ENCODE measurements at regions not wholly inside any gene's neighbourhood (a gene's known extent, or its start where the extent isn't known, plus 50 kb on each side); places are given as distances from the start of the nearest gene placed in this dataset.
"Not testable (repeated sequence)": the region's sequence is repeated elsewhere in the genome, so short reads cannot be mapped to it uniquely, and the experiment has no call there.

DNA sequence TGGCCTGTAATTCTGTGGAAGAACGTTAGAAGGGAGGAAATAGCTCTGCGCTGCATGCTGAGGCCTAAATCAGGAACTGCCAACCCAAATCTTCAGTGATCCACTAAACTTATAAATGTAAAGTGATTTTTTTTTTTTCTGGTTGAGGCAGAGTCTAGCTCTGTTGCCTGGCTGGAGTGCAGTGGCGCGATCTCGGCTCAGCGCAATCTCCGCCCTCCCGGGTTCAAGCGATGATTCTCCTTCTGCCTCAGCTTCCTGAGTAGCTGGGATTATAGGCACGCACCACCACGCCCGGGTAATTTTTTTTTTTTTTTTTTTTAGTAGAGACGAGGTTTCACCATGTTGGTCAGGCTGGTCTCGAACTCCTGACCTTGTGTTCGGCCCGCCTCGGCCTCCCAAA, 717.4 kb upstream of the FAM174A start:
- no peak for DNase-seq
- Mint-ChIP-seq H3K36me3 (no peaks in the 10 kb centered on the region), H3K27me3 (no peaks in the 10 kb centered on the region), H3K4me1 (no peaks in the 10 kb centered on the region), H3K4me3 (no peak overlapping the region), H3K9me3 (peaks cover 0 to 4% (median 0%) of the 10 kb centered on the region in 7 donors), H3K27ac (no peak overlapping the region)
- no peak for ATAC-seq (ENCODE audit: low read depth in 2 of 2)

DNA sequence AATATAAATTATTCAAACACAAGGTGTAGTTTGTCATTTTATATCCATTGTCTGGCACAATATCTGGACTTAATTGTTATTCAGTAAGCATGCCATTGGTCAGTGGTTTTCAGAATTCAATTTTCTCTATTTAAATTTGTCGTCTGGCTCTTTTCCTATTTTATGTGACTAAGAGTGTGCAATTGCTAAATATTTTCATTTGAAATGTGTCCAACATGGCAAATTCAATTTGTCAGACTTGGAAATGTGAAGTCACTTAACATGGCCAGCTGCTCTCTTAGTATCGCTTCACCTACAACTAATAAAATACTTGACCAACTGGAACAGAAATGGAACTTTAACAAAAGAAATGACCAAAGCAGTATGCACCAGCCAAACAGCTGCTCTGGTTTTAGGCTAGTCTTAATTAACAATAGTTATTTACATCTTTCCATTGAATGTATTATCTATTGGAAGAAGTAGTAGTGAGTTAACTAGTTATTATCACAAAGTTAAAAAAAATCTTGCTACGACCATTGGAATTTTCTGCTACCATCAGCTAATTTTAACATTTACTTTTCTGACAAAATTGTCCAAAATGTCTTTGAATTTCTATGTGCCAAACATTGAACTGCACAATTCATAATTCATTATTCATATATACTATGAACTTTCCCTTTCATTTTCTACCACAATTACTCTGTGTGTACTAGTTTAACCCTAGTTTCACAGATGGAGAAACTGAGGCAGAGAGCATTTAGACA, 720.7 kb upstream of the FAM174A start:
- H3K27me3 Mint-ChIP-seq: no peaks in the 10 kb centered on the region
- H3K9me3 Mint-ChIP-seq: peaks cover 0 to 4% (median 0%) of the 10 kb centered on the region in 7 donors
- no peaks in the 10 kb centered on the region for H3K36me3 Mint-ChIP-seq
- no peaks in the 10 kb centered on the region for H3K4me1 Mint-ChIP-seq
- DNase-seq: no peak
- no peak overlapping the region for H3K4me3 Mint-ChIP-seq
- no peak overlapping the region for H3K27ac Mint-ChIP-seq
- ATAC-seq (ENCODE audit: low read depth in 2 of 2): no peak

DNA sequence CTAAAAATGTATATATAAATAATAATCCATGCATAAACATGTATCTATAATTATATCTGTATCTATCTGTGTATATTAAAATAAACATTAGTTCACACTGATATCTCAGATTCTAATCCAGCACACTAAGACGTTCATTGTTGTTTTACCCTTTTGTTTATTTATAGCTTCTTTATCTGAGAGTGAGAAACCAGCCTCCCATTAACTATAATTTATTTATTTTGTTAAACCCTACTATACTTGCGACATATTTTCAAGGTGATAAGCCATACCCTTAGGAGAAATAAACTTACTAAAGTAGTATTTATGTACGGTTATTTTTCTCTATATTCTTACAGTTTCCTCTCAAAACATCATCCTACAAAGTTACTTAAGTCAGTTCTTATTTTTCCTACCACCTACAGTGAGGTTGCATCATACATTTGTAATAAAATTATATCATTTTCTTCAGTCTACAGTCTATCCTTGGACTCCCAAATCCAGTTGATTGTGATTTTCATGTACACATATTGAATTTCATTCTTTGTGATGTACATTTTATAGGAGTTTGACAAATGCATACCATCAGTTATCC, 726.4 kb upstream of the FAM174A start:
- Mint-ChIP-seq H3K36me3 (no peaks in the 10 kb centered on the region), H3K9me3 (peaks cover 0 to 3% (median 0%) of the 10 kb centered on the region in 7 donors)

DNA sequence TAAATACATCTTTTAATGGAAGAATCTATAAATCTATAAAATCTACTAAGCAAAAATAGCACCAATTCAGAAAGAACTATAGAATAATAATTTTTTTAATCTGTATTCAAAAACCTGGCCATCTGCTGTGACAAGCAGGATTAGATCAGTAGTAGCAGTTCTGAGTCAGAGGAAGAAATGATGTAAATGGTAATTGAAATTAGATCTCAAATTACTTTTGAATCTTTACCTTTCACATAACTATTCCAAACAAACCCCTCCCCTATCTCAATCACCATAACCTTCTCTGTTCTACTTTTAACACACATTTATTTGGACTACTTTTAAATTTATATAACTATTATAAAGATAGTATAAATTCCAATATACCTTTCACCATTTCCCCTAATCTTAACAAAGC, 727.8 kb upstream of the FAM174A start:
- Mint-ChIP-seq H3K4me1 (no peaks in the 10 kb centered on the region), H3K27me3 (no peaks in the 10 kb centered on the region), H3K27ac (no peak overlapping the region), H3K36me3 (no peaks in the 10 kb centered on the region), H3K9me3 (peaks cover 0 to 3% (median 0%) of the 10 kb centered on the region in 7 donors), H3K4me3 (no peak overlapping the region)
- DNase-seq: no peak
- no peak for ATAC-seq (ENCODE audit: low read depth in 2 of 2)

More for the DNA sequence above, 726.4 kb upstream of the FAM174A start:
- Mint-ChIP-seq H3K27ac (no peak overlapping the region), H3K4me1 (no peaks in the 10 kb centered on the region), H3K4me3 (no peak overlapping the region), H3K27me3 (no peaks in the 10 kb centered on the region)
- DNase-seq (no peak), ATAC-seq (ENCODE audit: low read depth in 2 of 2) (no peak)

DNA sequence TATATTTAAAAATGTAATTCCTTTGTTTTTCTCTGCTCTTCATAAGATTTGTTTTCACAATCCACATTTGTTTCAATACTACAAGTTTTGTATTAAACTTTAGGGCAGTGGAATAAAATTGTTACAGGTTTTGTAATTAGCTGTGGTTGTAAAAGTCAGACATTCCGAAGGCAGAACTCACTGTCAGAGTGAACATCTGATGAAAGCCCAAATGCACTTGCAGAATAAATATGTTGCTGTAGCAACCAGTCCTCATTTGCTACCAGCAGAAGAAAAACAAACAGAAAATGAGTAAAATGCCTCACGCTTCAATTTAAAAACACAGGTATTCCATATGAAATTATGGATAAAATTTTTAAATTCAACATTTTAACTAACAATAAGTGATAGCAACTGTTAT, 740.1 kb upstream of the FAM174A start:
- no peaks in the 10 kb centered on the region for H3K4me1 Mint-ChIP-seq
- H3K36me3 Mint-ChIP-seq: no peaks in the 10 kb centered on the region
- H3K27me3 Mint-ChIP-seq: no peaks in the 10 kb centered on the region
- H3K9me3 Mint-ChIP-seq: peaks cover 0 to 10% (median 2%) of the 10 kb centered on the region in 7 donors
- no peak overlapping the region for H3K27ac Mint-ChIP-seq
- H3K4me3 Mint-ChIP-seq: no peak overlapping the region
- no peak for ATAC-seq (ENCODE audit: low read depth in 2 of 2)
- DNase-seq: no peak

DNA sequence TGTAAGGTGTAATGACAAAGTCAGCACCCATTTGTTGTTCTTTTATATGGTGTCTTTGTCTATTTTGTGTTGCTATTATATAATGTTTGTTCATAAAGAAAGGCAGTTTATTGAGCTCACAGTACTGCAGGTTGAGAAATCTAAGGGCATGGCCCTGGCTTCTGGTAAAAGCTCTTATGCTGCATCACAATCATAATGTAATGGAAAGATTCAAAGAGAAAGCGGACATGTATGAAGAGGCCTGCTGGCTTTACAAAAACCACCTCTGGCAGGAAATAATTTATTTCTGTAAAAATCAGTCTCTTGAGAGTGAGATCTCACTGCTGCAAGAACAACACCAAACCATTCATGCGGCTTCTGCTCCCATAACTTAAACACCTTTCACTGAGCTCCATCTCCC, 746.7 kb upstream of the FAM174A start:
- Mint-ChIP-seq H3K36me3 (no peaks in the 10 kb centered on the region), H3K9me3 (peaks cover 0 to 6% (median 1%) of the 10 kb centered on the region in 7 donors), H3K27ac (no peak overlapping the region), H3K27me3 (no peaks in the 10 kb centered on the region), H3K4me3 (no peak overlapping the region), H3K4me1 (no peaks in the 10 kb centered on the region)
- ATAC-seq (ENCODE audit: low read depth in 2 of 2) (no peak), DNase-seq (no peak)

DNA sequence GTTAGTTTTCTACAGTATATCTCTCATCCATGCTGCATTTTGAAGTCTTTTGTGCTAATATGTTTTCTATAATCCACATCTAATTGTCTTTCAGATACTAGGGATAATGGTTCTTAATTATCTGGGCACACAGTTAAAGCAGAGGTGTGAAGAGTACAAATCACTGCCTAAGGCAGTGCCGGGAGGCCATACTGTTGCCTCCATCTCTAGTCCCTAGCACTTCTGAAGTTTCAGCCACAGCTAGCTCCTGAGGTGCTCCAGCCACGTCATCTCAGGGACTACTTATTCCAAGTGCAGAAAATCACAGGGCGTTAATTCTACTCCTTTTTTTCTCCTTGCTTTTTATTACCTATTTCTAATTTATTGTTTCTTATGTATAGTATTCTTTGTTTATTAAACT, 760.0 kb upstream of the FAM174A start:
- Mint-ChIP-seq H3K27me3 (no peaks in the 10 kb centered on the region), H3K4me1 (no peaks in the 10 kb centered on the region), H3K36me3 (no peaks in the 10 kb centered on the region), H3K27ac (no peak overlapping the region), H3K4me3 (no peak overlapping the region), H3K9me3 (no peaks in the 10 kb centered on the region)
- DNase-seq: no peak
- ATAC-seq (ENCODE audit: low read depth in 2 of 2): no peak

DNA sequence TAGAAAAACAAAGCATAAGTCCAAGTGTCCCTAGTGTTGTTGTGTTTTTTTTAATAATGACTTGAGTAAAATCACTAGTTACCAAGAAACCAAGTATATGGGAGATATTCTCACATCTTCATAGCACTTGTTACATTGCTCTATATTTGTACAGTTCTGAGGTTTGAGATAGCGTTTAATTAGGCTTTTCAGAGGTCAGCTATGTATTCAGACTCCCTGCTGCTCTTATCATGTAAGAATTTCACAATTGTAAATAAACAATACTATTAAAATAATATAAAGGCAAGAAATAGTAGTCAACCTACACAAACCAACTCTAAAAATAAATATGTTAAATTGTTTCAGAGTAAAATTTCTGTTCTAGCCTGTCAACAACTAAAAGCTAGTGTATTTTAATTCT, 761.9 kb upstream of the FAM174A start:
- H3K36me3 Mint-ChIP-seq: no peaks in the 10 kb centered on the region
- no peak overlapping the region for H3K27ac Mint-ChIP-seq
- ATAC-seq (ENCODE audit: low read depth in 2 of 2) (no peak), DNase-seq (no peak)
- H3K4me1 Mint-ChIP-seq: no peaks in the 10 kb centered on the region
- H3K9me3 Mint-ChIP-seq: peaks cover 0 to 5% (median 0%) of the 10 kb centered on the region in 7 donors
- no peak overlapping the region for H3K4me3 Mint-ChIP-seq
- H3K27me3 Mint-ChIP-seq: no peaks in the 10 kb centered on the region

DNA sequence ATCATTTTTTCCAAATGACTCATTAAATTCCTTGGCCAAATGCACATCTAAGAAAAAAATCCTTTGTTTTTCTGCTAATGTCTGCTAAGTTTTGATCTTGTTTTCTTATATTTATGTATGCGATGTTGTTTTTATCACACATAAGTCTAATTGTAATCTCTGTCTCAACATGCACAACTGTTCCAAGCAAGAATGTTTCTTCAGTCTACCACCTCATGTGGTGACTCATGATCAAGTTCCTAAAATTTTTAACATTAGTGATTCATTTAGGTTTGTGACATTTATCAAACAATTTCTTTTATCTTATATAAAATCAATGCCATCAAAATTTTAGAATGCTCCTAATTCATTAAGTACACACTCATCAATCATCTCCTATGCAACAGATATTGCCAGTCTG, 763.9 kb upstream of the FAM174A start:
- H3K4me1 Mint-ChIP-seq: no peaks in the 10 kb centered on the region
- DNase-seq (no peak), ATAC-seq (ENCODE audit: low read depth in 2 of 2) (no peak)
- no peaks in the 10 kb centered on the region for H3K27me3 Mint-ChIP-seq
- H3K27ac Mint-ChIP-seq: no peak overlapping the region
- H3K9me3 Mint-ChIP-seq: peaks cover 0 to 5% (median 0%) of the 10 kb centered on the region in 7 donors
- H3K36me3 Mint-ChIP-seq: no peaks in the 10 kb centered on the region
- no peak overlapping the region for H3K4me3 Mint-ChIP-seq

DNA sequence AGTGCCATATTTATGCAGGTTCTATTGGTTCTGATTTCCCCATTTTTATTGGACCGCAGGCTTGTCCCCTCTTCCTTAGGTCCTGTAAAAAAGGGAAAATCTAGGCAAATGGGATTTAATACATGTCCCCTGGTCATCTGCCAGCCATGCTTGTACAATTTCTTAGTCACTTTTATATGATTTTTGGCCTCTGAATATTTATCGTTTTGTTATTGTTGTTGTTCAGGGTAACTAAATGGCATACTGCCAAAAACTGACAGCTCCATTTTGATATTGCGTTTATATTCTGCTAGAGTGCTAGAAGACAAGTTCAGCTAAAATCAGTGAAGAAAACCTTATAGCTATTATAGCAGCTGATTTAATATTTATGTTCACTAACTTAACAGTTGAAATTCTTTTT, 770.2 kb upstream of the FAM174A start:
- ATAC-seq (ENCODE audit: low read depth in 2 of 2): no peak

DNA sequence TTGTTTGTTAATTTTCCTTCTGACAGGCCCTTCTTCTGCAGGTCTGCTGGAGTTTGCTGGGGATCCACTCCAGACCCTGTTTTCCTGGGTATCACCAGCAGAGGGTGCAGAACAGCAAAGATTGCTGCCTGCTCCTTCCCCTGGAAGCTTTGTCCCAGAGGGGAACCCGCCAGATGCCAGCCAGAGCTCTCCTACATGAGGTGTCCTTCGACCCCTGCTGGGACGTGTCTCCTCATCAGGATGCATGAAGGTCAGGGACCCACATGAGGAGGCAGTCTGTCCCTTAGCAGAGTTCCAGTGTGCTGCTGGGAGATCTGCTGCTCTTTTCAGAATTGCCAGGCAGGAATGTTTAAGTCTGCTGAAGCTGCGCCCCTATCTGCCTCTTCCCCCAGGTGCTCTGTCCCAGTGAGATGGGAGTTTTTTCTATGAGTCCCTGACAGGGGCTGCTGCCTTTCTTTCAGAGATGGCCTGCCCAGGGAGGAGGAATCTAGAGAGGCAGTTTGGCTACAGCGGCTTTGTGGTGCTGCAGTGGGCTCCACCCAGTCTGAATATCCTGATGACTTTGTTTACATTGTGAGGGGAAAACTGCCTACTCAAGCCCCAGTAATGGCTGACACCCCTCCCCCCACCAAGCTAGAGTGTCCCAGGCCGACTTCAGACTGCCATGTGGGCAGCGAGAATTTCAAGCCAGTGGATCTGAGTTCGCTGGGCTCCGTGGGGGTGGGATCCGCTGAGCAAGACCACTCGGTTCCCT, 772.0 kb upstream of the FAM174A start:
- peaks cover 0 to 6% (median 5%) of the 10 kb centered on the region in 7 donors for H3K9me3 Mint-ChIP-seq
- peak overlapping the region in 1 of 8 donors; percentile 62 for H3K4me3 Mint-ChIP-seq
- no peaks in the 10 kb centered on the region for H3K4me1 Mint-ChIP-seq
- H3K27ac Mint-ChIP-seq: no peak overlapping the region
- DNase-seq: no peak
- no peaks in the 10 kb centered on the region for H3K27me3 Mint-ChIP-seq
- H3K36me3 Mint-ChIP-seq: no peaks in the 10 kb centered on the region
- ATAC-seq (ENCODE audit: low read depth in 2 of 2): no peak

More for the DNA sequence above, 770.2 kb upstream of the FAM174A start:
- Mint-ChIP-seq H3K27me3 (no peaks in the 10 kb centered on the region), H3K9me3 (peaks cover 3 to 6% (median 5%) of the 10 kb centered on the region in 7 donors), H3K4me1 (no peaks in the 10 kb centered on the region), H3K4me3 (no peak overlapping the region), H3K27ac (no peak overlapping the region), H3K36me3 (no peaks in the 10 kb centered on the region)
- DNase-seq: no peak

DNA sequence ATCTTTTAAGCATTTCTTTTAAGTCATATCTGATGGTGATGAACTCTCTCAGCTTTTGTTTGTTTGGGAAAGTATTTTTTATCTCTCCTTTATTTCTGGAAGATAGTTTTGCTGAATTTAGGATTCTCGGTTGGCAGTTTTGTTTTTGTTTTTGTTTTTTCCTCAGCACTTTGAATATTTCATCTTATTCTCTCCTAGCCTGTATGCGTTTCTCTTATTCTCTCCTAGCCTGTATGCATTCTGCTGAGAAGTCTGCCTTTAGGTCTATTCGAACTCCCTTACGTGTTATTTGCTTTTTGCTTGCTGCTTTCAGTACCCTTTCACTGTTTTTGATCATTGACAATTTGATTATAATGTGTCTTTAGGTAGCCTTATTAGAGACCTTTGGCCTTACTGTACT, 787.8 kb upstream of the FAM174A start:
- Mint-ChIP-seq H3K27me3 (no peaks in the 10 kb centered on the region), H3K9me3 (peaks cover 2 to 13% (median 4%) of the 10 kb centered on the region in 7 donors), H3K4me1 (no peaks in the 10 kb centered on the region), H3K4me3 (no peak overlapping the region), H3K27ac (no peak overlapping the region), H3K36me3 (no peaks in the 10 kb centered on the region)
- DNase-seq (no peak), ATAC-seq (ENCODE audit: low read depth in 2 of 2) (no peak)

DNA sequence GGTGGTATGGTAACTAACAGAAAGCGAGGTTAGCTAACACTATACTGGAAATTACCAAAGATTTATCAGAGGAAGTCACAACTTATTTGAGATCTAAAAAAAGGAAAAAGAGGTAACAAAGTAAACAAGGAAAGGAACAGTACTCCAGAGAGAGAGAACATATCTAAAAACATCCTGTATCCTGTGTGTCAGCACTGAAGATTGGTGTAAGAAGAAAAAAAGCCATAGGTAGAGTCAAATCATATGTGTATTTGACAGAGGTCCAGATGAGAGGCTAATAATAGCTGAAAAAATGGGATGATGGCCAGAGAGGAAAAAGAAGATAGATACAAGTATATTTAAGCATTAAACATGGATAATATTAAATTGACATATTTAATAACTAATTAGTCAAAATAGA, 802.0 kb upstream of the FAM174A start:
- not testable (repeated sequence) for ATAC-seq (ENCODE audit: low read depth in 2 of 2); H3K36me3 Mint-ChIP-seq; H3K9me3 Mint-ChIP-seq; H3K4me1 Mint-ChIP-seq; H3K4me3 Mint-ChIP-seq; H3K27me3 Mint-ChIP-seq; H3K27ac Mint-ChIP-seq; DNase-seq

DNA sequence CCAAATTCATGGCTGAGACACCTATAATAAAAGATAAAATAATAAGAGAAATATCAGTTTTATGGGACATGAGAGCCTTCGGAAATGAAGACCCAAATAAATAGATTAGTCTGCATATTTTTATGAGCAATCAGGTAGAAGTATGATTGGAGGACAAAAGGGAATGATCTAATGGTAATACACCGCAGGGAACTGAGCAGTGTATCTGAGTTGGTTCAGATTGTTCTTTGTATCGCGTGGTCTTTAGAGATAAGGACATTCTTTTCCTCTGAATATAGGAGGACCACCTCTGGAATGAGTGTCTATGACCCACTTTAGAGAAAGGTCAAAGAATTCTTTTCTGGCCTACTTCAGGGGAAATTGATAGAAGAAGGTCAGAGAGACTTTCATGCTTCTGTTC, 801.8 kb upstream of the CHD1 start:
- not testable (repeated sequence) for H3K27me3 Mint-ChIP-seq; H3K4me3 Mint-ChIP-seq; H3K36me3 Mint-ChIP-seq; H3K27ac Mint-ChIP-seq; ATAC-seq (ENCODE audit: low read depth in 2 of 2); H3K9me3 Mint-ChIP-seq; H3K4me1 Mint-ChIP-seq; DNase-seq

Data from naive B cell (primary cell).